Brain microvascular endothelial cell (primary cell): ENCODE measurements at regions not wholly inside any gene's neighbourhood (a gene's known extent, or its start where the extent isn't known, plus 50 kb on each side); places are given as distances from the start of the nearest gene placed in this dataset.

Experiments
- DNase-seq: peaks from one replicate; pipeline ENCODE4 v3.0.0-alpha.2; 2020
- H3K27ac ChIP-seq: fragments of 250-450 bp; sonication (Bioruptor Pico); 2 replicates; pipeline ENCODE4 v1.5.1; 2020; ENCODE audit warnings: mild to moderate bottlenecking, moderate library complexity
- H3K27me3 ChIP-seq: fragments of 250-450 bp; sonication (Bioruptor Pico); replicated peaks from 2 replicates; pipeline ENCODE4 v1.5.1; 2020; ENCODE audit warnings: mild to moderate bottlenecking
- H3K36me3 ChIP-seq: fragments of 250-450 bp; sonication (Bioruptor Pico); replicated peaks from 2 replicates; pipeline ENCODE4 v1.5.1; 2020; ENCODE audit warnings: mild to moderate bottlenecking
- H3K4me3 ChIP-seq: 2 replicates; pipeline ENCODE4 v1.5.1; 2011; ENCODE audit warnings: low read depth, mild to moderate bottlenecking, control low read depth, low read length, moderate library complexity
- in situ Hi-C: cut with HindIII; loops from 2 replicates; pipeline ENCODE4 v1.10.0; 2017; ENCODE audit warnings: low sequenced_read_pairs, low pct_ligation_motif_present
- TF ChIP-seq, protein P1 (sequence below): IDR thresholded peaks from 2 replicates; pipeline ENCODE4 v1.5.1; 2011; ENCODE audit warnings: low read depth, mild to moderate bottlenecking, moderate library complexity, low read length, control low read depth, inconsistent platforms; ENCODE audit errors: missing control alignments

GRCh38 chr10:29186221-29186620 is 102.6 kb upstream of the LYZL1 start:
- H3K27ac ChIP-seq: no peak overlapping the region
- H3K4me3 ChIP-seq: no peak overlapping the region
- no peak for DNase-seq
- in situ Hi-C loops: no loop called here
- H3K27me3 ChIP-seq: no peaks in the 10 kb centered on the region
- TF ChIP-seq, protein P1, sequence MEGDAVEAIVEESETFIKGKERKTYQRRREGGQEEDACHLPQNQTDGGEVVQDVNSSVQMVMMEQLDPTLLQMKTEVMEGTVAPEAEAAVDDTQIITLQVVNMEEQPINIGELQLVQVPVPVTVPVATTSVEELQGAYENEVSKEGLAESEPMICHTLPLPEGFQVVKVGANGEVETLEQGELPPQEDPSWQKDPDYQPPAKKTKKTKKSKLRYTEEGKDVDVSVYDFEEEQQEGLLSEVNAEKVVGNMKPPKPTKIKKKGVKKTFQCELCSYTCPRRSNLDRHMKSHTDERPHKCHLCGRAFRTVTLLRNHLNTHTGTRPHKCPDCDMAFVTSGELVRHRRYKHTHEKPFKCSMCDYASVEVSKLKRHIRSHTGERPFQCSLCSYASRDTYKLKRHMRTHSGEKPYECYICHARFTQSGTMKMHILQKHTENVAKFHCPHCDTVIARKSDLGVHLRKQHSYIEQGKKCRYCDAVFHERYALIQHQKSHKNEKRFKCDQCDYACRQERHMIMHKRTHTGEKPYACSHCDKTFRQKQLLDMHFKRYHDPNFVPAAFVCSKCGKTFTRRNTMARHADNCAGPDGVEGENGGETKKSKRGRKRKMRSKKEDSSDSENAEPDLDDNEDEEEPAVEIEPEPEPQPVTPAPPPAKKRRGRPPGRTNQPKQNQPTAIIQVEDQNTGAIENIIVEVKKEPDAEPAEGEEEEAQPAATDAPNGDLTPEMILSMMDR: no peak
- no peaks in the 10 kb centered on the region for H3K36me3 ChIP-seq

- no peaks in the 10 kb centered on the region for H3K27me3 ChIP-seq
- H3K4me3 ChIP-seq: no peak overlapping the region
- H3K36me3 ChIP-seq: no peaks in the 10 kb centered on the region
- in situ Hi-C loops: no loop called here
- TF ChIP-seq, protein P1: no peak
- DNase-seq: no peak
- no peak overlapping the region for H3K27ac ChIP-seq
These were observed 99.6 kb upstream of the LYZL1 start for GRCh38 chr10:29189256-29189655.

DNA sequence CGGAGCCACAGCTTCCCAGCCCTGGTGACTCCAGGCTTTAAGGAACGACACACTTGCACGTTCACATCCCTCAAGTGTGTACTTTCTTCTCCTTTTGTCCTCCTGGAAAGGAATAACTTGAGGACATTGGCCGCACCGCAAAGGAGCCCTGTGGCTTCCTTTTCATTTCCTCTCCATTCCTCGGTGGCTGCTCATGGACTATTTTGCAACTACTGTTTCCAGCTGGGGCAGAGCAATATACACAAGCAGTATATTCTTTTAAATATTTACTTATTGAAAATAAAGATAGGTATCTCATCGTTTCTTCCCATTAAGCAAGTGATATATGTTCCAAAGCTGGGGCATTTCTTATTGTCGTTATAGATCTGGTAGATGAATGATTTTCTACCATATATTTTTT is 97.2 kb upstream of the LYZL1 start:
- H3K27ac ChIP-seq: no peak overlapping the region
- TF ChIP-seq, protein P1: no peak
- H3K27me3 ChIP-seq: no peaks in the 10 kb centered on the region
- in situ Hi-C loops: no loop called here
- no peak overlapping the region for H3K4me3 ChIP-seq
- no peak for DNase-seq
- H3K36me3 ChIP-seq: no peaks in the 10 kb centered on the region

- in situ Hi-C loops: no loop called here
- DNase-seq: no peak
- Histone ChIP-seq H3K27me3 (no peaks in the 10 kb centered on the region), H3K36me3 (no peaks in the 10 kb centered on the region), H3K27ac (no peak overlapping the region), H3K4me3 (no peak overlapping the region)
- TF ChIP-seq, protein P1: no peak
These were observed 89.5 kb upstream of the LYZL1 start for GRCh38 chr10:29199339-29199738.

DNA sequence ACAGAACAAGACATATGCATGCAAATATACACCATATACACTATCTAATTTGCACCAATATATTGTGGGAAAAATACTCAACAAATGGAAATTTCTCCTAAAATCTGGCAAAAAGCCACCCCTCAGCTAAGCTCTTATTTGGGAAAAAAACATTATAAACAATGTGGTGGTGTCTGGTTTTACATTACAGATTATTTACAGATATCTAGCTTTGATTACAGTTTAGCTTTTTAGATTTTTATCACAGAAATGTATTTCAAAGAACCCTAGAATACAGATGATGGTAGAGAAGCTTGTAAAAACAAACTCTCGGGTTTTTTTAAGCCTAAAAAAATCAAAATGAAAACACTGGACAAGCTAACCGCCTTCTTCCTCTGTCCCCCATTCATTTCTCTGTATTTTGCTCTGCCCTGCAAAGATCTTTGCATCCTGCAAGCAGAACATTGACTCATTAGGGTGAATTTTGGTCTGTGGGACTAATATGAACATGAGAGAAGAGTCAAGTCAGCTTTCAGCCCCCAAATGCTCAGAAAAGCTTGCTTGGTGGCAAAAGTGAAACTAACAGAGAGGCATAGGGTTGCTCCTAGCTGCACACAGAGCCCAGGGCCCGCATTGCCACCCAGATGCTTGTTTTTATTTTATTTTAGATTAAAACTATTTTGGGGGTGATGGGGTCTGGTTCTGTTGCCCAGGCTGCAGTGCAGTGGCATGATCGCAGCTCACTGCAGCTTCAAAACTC is 88.8 kb upstream of the LYZL1 start:
- Histone ChIP-seq H3K27ac (no peak overlapping the region), H3K36me3 (no peaks in the 10 kb centered on the region), H3K27me3 (no peaks in the 10 kb centered on the region), H3K4me3 (no peak overlapping the region)
- TF ChIP-seq, protein P1: no peak
- no peak for DNase-seq
- in situ Hi-C loops: no loop called here
